ENCODE measurements at regions not wholly inside any gene's neighbourhood (a gene's known extent, or its start where the extent isn't known, plus 50 kb on each side); places are given as distances from the start of the nearest gene placed in this dataset.

GRCh38 chr16:35841632-35842031, 2382.2 kb downstream of the TP53TG3F start:
- intact Hi-C loops (cut with DNase I; ENCODE audit: low total_unique reads): no loop called here
- TF ChIP-seq, protein P1, sequence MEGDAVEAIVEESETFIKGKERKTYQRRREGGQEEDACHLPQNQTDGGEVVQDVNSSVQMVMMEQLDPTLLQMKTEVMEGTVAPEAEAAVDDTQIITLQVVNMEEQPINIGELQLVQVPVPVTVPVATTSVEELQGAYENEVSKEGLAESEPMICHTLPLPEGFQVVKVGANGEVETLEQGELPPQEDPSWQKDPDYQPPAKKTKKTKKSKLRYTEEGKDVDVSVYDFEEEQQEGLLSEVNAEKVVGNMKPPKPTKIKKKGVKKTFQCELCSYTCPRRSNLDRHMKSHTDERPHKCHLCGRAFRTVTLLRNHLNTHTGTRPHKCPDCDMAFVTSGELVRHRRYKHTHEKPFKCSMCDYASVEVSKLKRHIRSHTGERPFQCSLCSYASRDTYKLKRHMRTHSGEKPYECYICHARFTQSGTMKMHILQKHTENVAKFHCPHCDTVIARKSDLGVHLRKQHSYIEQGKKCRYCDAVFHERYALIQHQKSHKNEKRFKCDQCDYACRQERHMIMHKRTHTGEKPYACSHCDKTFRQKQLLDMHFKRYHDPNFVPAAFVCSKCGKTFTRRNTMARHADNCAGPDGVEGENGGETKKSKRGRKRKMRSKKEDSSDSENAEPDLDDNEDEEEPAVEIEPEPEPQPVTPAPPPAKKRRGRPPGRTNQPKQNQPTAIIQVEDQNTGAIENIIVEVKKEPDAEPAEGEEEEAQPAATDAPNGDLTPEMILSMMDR (IDR thresholded peaks at IDR 0.05 in 4 of 5, conservative IDR thresholded peaks at IDR 0.05 in 1 of 5): no peak
- no peak for TF ChIP-seq POLR2A (IDR thresholded peaks at IDR 0.05)

GRCh38 chr16:35862242-35862641, 2402.8 kb downstream of the TP53TG3F start:
- H3K4me3 ChIP-seq: no peak overlapping the region
- DNase-seq: no peak
- H3K9me3 ChIP-seq: no peaks in the 10 kb centered on the region
- ATAC-seq: no peak
- in situ Hi-C loops (cut with MboI; ENCODE audit: low sequenced_read_pairs in 4 of 4): no loop called here
- no peak for TF ChIP-seq POLR2A (IDR thresholded peaks at IDR 0.05)
- TF ChIP-seq, protein P1 (IDR thresholded peaks at IDR 0.05 in 4 of 5, conservative IDR thresholded peaks at IDR 0.05 in 1 of 5): no peak
- H3K4me1 ChIP-seq: no peaks in the 10 kb centered on the region
- H3K27ac ChIP-seq: no peak overlapping the region
- intact Hi-C loops (cut with DNase I; ENCODE audit: low total_unique reads): no loop called here
- no peaks in the 10 kb centered on the region for H3K27me3 ChIP-seq
- no peaks in the 10 kb centered on the region for H3K36me3 ChIP-seq

More at GRCh38 chr16:35841632-35842031, 2382.2 kb downstream of the TP53TG3F start:
- DNase-seq: no peak
- Histone ChIP-seq H3K36me3 (no peaks in the 10 kb centered on the region), H3K27me3 (no peaks in the 10 kb centered on the region), H3K4me3 (no peak overlapping the region), H3K27ac (no peak overlapping the region), H3K9me3 (no peaks in the 10 kb centered on the region), H3K4me1 (no peaks in the 10 kb centered on the region)
- no peak for ATAC-seq
- in situ Hi-C loops (cut with MboI; ENCODE audit: low sequenced_read_pairs in 4 of 4): no loop called here

GRCh38 chr16:35868630-35869029, 2409.2 kb downstream of the TP53TG3F start:
- ATAC-seq (no peak), DNase-seq (no peak)
- no peak overlapping the region for H3K4me3 ChIP-seq
- TF ChIP-seq, protein P1 (IDR thresholded peaks at IDR 0.05 in 4 of 5, conservative IDR thresholded peaks at IDR 0.05 in 1 of 5): no peak
- in situ Hi-C loops (cut with MboI; ENCODE audit: low sequenced_read_pairs in 4 of 4): no loop called here
- no peaks in the 10 kb centered on the region for H3K36me3 ChIP-seq
- intact Hi-C loops (cut with DNase I; ENCODE audit: low total_unique reads): no loop called here
- no peaks in the 10 kb centered on the region for H3K27me3 ChIP-seq
- H3K9me3 ChIP-seq: no peaks in the 10 kb centered on the region
- no peaks in the 10 kb centered on the region for H3K4me1 ChIP-seq
- no peak overlapping the region for H3K27ac ChIP-seq

DNA sequence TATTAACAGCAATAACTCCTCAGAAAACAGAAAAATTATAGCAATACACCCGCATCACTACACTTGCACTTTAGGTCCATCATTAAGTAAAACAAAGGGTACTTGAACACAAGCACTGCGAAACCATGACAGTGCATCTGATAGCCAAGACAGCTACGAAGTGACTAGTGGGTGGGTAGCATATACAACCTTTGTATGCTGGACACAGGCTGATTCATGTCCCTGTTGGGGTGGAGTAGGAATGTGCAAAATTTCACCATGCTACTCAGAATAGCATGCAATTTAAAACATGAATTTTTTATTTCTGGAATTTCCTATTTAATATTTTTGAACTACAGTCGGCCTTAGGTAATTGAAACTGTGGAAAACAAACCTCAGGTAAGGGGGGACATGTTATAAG, 2414.1 kb downstream of the TP53TG3F start:
- Histone ChIP-seq H3K36me3 (no peaks in the 10 kb centered on the region), H3K9me3 (no peaks in the 10 kb centered on the region), H3K4me1 (no peaks in the 10 kb centered on the region), H3K4me3 (no peak overlapping the region), H3K27me3 (no peaks in the 10 kb centered on the region), H3K27ac (no peak overlapping the region)
- in situ Hi-C loops (cut with MboI; ENCODE audit: low sequenced_read_pairs in 4 of 4) (no loop called here), intact Hi-C loops (cut with DNase I; ENCODE audit: low total_unique reads) (no loop called here)
- no peak for TF ChIP-seq POLR2A (IDR thresholded peaks at IDR 0.05)
- TF ChIP-seq, protein P1 (IDR thresholded peaks at IDR 0.05 in 4 of 5, conservative IDR thresholded peaks at IDR 0.05 in 1 of 5): no peak
- DNase-seq: no peak
- no peak for ATAC-seq

DNA sequence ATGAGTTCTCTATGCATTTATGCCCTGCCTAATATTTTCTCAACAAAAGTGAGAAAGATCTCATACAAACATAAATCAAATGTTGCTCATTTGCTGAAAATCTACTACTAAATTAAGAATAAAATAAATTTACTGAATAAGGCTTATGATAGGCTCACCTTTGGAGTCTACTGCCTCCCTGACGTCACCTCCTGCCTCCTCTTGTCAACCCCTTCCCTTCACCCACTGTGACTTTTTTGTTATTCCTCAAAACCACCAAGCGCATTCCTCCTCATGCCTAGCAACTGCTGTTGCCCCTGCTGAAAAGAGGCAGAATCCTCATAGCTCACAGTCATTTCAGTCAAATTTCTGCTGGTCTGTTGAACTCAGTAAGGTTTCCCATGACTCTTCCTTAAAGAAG, 2422.2 kb downstream of the TP53TG3F start:
- ATAC-seq (no peak), DNase-seq (no peak)
- H3K36me3 ChIP-seq: no peaks in the 10 kb centered on the region
- no peak overlapping the region for H3K27ac ChIP-seq
- intact Hi-C loops (cut with DNase I; ENCODE audit: low total_unique reads) (no loop called here), in situ Hi-C loops (cut with MboI; ENCODE audit: low sequenced_read_pairs in 4 of 4) (no loop called here)
- no peak overlapping the region for H3K4me3 ChIP-seq
- TF ChIP-seq POLR2A (IDR thresholded peaks at IDR 0.05): no peak
- TF ChIP-seq, protein P1 (IDR thresholded peaks at IDR 0.05 in 4 of 5, conservative IDR thresholded peaks at IDR 0.05 in 1 of 5): no peak
- no peaks in the 10 kb centered on the region for H3K4me1 ChIP-seq
- H3K27me3 ChIP-seq: no peaks in the 10 kb centered on the region
- no peaks in the 10 kb centered on the region for H3K9me3 ChIP-seq

Data from gastrocnemius medialis (tissue), 4 donors.